ENCODE measurements at regions not wholly inside any gene's neighbourhood (a gene's known extent, or its start where the extent isn't known, plus 50 kb on each side); places are given as distances from the start of the nearest gene placed in this dataset.

DNA sequence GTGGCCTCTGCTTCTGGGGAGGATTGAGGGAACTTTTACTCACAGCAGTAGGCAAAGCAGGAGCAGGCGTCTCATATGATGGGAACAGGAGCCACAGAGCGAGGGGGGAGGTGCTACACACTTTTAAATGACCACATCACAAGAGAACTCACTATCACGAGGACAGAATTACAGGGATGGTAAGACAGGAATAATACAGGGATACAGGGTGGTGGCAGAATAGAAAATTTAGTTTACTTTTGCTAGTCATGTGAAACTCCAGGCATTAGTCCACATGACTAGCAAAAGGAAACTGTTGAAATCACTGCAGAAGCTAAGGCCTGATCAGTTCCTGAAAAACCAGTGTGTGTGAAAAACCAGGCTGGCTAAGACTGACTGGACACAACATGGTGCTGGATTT, 382.4 kb downstream of the NNT start:
- Histone ChIP-seq H3F3A (replicated peaks; ENCODE audit: insufficient read depth) (no peaks in the 10 kb centered on the region), H3K9me3 (no peaks in the 10 kb centered on the region), H3K9me2 (no peaks in the 10 kb centered on the region), H3K9ac (no peak overlapping the region), H3K4me2 (no peak overlapping the region), H3K79me2 (ENCODE audit: insufficient read depth) (no peaks in the 10 kb centered on the region), H3K27ac (ENCODE audit: low read depth in 2 of 2, low read length in 1 of 2) (no peak overlapping the region), H2AFZ (ENCODE audit: low read depth) (no peak overlapping the region), H3K4me3 (ENCODE audit: low read depth in 2 of 2, low read length in 1 of 2) (no peak overlapping the region), H4K20me1 (ENCODE audit: insufficient read depth) (no peaks in the 10 kb centered on the region), H3K36me3 (replicated peaks in 1 of 2; ENCODE audit: control insufficient read depth in 1 of 2, insufficient read depth in 2 of 2, low read length in 1 of 2) (no peaks in the 10 kb centered on the region), H3K27me3 (ENCODE audit: insufficient read depth) (no peaks in the 10 kb centered on the region), H3K4me1 (ENCODE audit: control insufficient read depth in 1 of 2, insufficient read depth in 2 of 2, low read depth in 1 of 2, low read length in 1 of 2) (no peaks in the 10 kb centered on the region)
- TF ChIP-seq, protein P1, sequence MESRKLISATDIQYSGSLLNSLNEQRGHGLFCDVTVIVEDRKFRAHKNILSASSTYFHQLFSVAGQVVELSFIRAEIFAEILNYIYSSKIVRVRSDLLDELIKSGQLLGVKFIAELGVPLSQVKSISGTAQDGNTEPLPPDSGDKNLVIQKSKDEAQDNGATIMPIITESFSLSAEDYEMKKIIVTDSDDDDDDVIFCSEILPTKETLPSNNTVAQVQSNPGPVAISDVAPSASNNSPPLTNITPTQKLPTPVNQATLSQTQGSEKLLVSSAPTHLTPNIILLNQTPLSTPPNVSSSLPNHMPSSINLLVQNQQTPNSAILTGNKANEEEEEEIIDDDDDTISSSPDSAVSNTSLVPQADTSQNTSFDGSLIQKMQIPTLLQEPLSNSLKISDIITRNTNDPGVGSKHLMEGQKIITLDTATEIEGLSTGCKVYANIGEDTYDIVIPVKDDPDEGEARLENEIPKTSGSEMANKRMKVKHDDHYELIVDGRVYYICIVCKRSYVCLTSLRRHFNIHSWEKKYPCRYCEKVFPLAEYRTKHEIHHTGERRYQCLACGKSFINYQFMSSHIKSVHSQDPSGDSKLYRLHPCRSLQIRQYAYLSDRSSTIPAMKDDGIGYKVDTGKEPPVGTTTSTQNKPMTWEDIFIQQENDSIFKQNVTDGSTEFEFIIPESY (IDR thresholded peaks at IDR 0.05; ENCODE audit: borderline replicate concordance, low read depth): no peak
- TF ChIP-seq JUND (IDR thresholded peaks at IDR 0.05) (no peak), EZH2phosphoT487 (IDR thresholded peaks at IDR 0.05; ENCODE audit: borderline replicate concordance, low read depth) (no peak), ELF1 (IDR thresholded peaks at IDR 0.05) (no peak), CHD2 (IDR thresholded peaks at IDR 0.05; ENCODE audit: low read length, partially characterized antibody) (no peak), RAD21 (IDR thresholded peaks at IDR 0.05; ENCODE audit: low read length) (no peak)
- TF ChIP-seq, protein P2, sequence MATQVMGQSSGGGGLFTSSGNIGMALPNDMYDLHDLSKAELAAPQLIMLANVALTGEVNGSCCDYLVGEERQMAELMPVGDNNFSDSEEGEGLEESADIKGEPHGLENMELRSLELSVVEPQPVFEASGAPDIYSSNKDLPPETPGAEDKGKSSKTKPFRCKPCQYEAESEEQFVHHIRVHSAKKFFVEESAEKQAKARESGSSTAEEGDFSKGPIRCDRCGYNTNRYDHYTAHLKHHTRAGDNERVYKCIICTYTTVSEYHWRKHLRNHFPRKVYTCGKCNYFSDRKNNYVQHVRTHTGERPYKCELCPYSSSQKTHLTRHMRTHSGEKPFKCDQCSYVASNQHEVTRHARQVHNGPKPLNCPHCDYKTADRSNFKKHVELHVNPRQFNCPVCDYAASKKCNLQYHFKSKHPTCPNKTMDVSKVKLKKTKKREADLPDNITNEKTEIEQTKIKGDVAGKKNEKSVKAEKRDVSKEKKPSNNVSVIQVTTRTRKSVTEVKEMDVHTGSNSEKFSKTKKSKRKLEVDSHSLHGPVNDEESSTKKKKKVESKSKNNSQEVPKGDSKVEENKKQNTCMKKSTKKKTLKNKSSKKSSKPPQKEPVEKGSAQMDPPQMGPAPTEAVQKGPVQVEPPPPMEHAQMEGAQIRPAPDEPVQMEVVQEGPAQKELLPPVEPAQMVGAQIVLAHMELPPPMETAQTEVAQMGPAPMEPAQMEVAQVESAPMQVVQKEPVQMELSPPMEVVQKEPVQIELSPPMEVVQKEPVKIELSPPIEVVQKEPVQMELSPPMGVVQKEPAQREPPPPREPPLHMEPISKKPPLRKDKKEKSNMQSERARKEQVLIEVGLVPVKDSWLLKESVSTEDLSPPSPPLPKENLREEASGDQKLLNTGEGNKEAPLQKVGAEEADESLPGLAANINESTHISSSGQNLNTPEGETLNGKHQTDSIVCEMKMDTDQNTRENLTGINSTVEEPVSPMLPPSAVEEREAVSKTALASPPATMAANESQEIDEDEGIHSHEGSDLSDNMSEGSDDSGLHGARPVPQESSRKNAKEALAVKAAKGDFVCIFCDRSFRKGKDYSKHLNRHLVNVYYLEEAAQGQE (IDR thresholded peaks at IDR 0.05; ENCODE audit: low read depth, low read length): no peak
- POLR2A ChIA-PET: no interaction called here
- DNase-seq: no peak
- CTCF ChIA-PET: no interaction called here
- WGBS (ENCODE audit: low lambda C conversion rate): 2% methylated on average over 3 of the region's 3 CpGs

DNA sequence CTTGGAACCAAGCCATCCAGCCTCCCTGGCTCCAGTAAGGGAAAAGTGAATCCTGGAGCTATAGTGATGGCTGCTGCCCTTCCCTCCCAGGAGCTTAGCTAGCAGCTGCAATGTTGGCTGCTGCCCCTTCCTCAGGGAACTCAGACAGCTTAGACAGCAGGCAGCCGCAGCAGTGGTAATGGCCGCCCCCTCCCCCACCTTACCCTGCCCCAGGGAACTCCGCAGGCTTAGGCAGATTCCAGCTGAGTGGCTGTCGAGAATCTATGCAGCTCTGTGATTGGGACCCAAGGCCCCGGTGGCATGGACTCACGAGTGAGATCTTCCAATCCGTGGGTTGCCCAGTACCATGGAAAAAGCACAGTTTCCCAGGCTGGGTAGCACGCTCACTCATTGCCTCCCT, 378.6 kb downstream of the NNT start:
- no peaks in the 10 kb centered on the region for H4K20me1 ChIP-seq (ENCODE audit: insufficient read depth)
- no peak overlapping the region for H3K4me2 ChIP-seq
- H3K27ac ChIP-seq (ENCODE audit: low read depth in 2 of 2, low read length in 1 of 2): no peak overlapping the region
- ChIA-PET CTCF (no interaction called here), POLR2A (no interaction called here)
- H3K36me3 ChIP-seq (replicated peaks in 1 of 2; ENCODE audit: control insufficient read depth in 1 of 2, insufficient read depth in 2 of 2, low read length in 1 of 2): no peaks in the 10 kb centered on the region
- H3K9me2 ChIP-seq: no peaks in the 10 kb centered on the region
- no peaks in the 10 kb centered on the region for H3K9me3 ChIP-seq
- H3K4me3 ChIP-seq (ENCODE audit: low read depth in 2 of 2, low read length in 1 of 2): no peak overlapping the region
- H3K79me2 ChIP-seq (ENCODE audit: insufficient read depth): no peaks in the 10 kb centered on the region
- H3K4me1 ChIP-seq (ENCODE audit: control insufficient read depth in 1 of 2, insufficient read depth in 2 of 2, low read depth in 1 of 2, low read length in 1 of 2): no peaks in the 10 kb centered on the region
- no peaks in the 10 kb centered on the region for H3F3A ChIP-seq (replicated peaks; ENCODE audit: insufficient read depth)
- no peak overlapping the region for H2AFZ ChIP-seq (ENCODE audit: low read depth)
- no peak for DNase-seq
- H3K27me3 ChIP-seq (ENCODE audit: insufficient read depth): no peaks in the 10 kb centered on the region
- no peak for TF ChIP-seq JUND (IDR thresholded peaks at IDR 0.05)
- TF ChIP-seq RFX5 (IDR thresholded peaks at IDR 0.05; ENCODE audit: low read length): no peak
- TF ChIP-seq POLR2AphosphoS5 (IDR thresholded peaks at IDR 0.05; ENCODE audit: low read depth, low read length): no peak
- TF ChIP-seq, protein P3, sequence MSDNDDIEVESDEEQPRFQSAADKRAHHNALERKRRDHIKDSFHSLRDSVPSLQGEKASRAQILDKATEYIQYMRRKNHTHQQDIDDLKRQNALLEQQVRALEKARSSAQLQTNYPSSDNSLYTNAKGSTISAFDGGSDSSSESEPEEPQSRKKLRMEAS (IDR thresholded peaks at IDR 0.05; ENCODE audit: low read depth): no peak
- no peak for TF ChIP-seq FOXM1 (IDR thresholded peaks at IDR 0.05; ENCODE audit: low read depth)
- TF ChIP-seq SIN3A (IDR thresholded peaks at IDR 0.05; ENCODE audit: borderline replicate concordance, low read depth, low read length): no peak
- 17% methylated on average over 3 of the region's 8 CpGs for WGBS (ENCODE audit: low lambda C conversion rate)
- no peak overlapping the region for H3K9ac ChIP-seq

All from SK-N-SH (cell line).